GM12873 (cell line): ENCODE measurements at regions not wholly inside any gene's neighbourhood (a gene's known extent, or its start where the extent isn't known, plus 50 kb on each side); places are given as distances from the start of the nearest gene placed in this dataset.

ENCODE experiments used
- TF ChIP-seq, protein P1 (sequence below): IDR thresholded peaks from 2 replicates; pipeline ENCODE4 v1.5.1; 2012; ENCODE audit warnings: low read depth, mild to moderate bottlenecking, moderate library complexity, low read length, control low read depth; ENCODE audit not compliant: insufficient read depth; ENCODE audit errors: missing control alignments

DNA sequence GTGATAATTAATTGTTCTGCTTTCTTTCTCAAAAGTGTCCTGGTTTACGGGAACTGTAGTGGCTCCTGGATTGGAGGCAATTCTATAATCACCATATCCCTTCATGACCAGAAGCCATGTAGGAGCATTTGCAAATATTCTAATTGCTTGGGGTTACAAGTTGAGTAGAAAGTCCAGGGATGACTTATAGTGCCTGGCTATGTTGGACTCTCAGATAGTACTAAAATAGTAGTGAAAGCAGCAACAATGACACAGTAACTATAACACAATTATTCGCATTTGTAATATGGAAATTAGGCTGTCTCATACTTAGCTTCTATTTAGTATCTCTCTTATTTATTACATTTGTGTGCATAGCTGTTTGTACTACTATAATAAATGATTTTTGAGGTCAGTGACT lies 712.5 kb upstream of the GRAMD2B start:
- TF ChIP-seq, protein P1, sequence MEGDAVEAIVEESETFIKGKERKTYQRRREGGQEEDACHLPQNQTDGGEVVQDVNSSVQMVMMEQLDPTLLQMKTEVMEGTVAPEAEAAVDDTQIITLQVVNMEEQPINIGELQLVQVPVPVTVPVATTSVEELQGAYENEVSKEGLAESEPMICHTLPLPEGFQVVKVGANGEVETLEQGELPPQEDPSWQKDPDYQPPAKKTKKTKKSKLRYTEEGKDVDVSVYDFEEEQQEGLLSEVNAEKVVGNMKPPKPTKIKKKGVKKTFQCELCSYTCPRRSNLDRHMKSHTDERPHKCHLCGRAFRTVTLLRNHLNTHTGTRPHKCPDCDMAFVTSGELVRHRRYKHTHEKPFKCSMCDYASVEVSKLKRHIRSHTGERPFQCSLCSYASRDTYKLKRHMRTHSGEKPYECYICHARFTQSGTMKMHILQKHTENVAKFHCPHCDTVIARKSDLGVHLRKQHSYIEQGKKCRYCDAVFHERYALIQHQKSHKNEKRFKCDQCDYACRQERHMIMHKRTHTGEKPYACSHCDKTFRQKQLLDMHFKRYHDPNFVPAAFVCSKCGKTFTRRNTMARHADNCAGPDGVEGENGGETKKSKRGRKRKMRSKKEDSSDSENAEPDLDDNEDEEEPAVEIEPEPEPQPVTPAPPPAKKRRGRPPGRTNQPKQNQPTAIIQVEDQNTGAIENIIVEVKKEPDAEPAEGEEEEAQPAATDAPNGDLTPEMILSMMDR: no peak

- TF ChIP-seq, protein P1: no peak
These were observed 710.8 kb upstream of the GRAMD2B start for GRCh38 chr5:125712397-125712796.

- TF ChIP-seq, protein P1: no peak
These were observed 710.0 kb upstream of the GRAMD2B start for GRCh38 chr5:125713109-125713805.

- TF ChIP-seq, protein P1: no peak
These were observed 708.0 kb upstream of the GRAMD2B start for GRCh38 chr5:125715216-125715615.

- TF ChIP-seq, protein P1: no peak
These were observed 706.0 kb upstream of the GRAMD2B start for GRCh38 chr5:125717209-125717608.

DNA sequence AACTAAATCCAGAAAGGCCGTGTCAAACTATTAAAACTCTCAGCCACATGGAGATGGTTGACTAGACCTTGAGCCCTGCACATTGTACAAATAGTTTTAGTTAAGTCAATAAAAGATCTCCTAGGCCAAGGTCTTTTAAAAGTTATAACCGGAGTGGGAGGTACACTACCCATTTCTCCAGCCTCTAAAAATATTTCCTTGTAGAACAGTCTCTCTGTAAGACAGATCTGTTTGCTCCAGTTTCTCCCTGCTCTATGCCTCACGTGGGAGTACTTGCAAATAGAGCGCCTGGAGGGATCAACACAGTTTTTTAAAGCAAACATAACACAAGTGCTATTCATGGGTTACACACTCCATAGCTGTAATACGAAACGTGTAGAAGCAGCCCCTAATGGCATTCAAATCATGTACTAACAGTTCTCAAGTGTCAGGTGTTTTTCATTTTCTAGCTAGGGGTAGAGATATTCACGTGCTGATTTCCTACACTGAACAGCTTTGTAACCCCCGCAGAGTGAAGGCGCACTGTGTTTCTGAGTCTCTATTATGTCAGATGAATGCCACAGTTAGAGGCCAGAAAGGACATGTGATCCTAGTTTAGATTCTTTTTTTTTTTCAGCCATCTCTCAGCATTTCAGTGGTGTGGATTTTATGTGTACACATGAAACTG lies 703.4 kb upstream of the GRAMD2B start:
- TF ChIP-seq, protein P1: no peak

- TF ChIP-seq, protein P1: no peak
These were observed 702.9 kb upstream of the GRAMD2B start for GRCh38 chr5:125720348-125720685.
